Putamen (tissue), 1 donor: ENCODE measurements at regions not wholly inside any gene's neighbourhood (a gene's known extent, or its start where the extent isn't known, plus 50 kb on each side); places are given as distances from the start of the nearest gene placed in this dataset.

Source experiments
- DNase-seq: peaks from one replicate; pipeline ENCODE4 v3.0.0-alpha.2; 2016; ENCODE audit warnings: low spot score

DNA sequence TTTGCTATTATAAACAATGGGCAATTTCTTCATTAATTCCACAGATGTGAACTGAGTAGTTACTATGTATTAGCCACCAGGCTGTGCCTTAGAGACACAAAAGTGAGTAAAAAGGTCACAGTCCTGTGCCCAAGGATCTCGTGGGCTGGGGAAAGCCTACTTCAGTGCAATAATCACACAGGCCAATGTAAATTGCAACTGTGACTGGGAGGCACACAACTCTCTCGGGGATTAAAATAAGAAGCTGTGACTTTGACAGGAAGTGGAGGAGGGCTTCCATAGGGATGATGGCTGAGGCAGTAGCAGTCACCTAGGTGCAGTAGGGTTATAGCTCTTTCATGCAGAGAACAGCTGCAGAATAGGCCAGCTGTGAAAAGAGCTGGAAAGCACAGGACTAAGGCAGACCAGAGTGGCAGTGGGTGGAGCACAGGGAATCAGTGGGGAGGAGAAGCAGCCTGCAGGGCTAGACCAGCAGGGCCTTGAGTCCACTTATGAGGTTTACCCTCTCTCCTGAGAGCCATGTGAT, 121.9 kb downstream of the MAB21L3 start:
- no peak for DNase-seq

GRCh38 chr1:116234429-116234828, 123.2 kb downstream of the MAB21L3 start:
- no peak for DNase-seq

DNA sequence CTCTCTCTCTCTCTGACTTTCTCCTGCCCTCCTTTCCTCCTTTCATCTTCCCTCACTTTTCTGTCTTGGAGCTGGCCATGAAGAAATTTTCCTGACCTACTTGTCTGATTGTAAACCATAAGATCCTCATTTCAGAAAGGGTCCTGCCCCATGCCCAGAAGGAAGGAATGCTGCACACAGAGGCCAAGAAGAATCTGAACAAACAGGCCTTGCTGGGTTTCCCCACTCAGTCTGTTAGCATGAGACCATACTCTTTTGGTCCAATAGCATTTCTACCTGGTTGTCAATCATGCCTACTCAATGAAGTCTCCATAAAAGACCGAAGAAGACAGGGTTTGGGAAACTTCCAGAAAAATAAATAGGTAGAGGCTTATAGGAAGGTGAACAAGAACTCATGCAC, 128.7 kb downstream of the MAB21L3 start:
- no peak for DNase-seq

- DNase-seq, result no peak
Observed at GRCh38 chr1:116242741-116243140, 130.3 kb upstream of the ATP1A1 start.

- no peak for DNase-seq
Observed at GRCh38 chr1:116243333-116244054, 129.6 kb upstream of the ATP1A1 start.

- no peak for DNase-seq
Observed at GRCh38 chr1:116246174-116246573, 126.9 kb upstream of the ATP1A1 start.

GRCh38 chr1:116252271-116252670, 120.8 kb upstream of the ATP1A1 start:
- DNase-seq, result no peak

- no peak for DNase-seq
Observed at GRCh38 chr1:116252785-116253184, 120.3 kb upstream of the ATP1A1 start.

DNA sequence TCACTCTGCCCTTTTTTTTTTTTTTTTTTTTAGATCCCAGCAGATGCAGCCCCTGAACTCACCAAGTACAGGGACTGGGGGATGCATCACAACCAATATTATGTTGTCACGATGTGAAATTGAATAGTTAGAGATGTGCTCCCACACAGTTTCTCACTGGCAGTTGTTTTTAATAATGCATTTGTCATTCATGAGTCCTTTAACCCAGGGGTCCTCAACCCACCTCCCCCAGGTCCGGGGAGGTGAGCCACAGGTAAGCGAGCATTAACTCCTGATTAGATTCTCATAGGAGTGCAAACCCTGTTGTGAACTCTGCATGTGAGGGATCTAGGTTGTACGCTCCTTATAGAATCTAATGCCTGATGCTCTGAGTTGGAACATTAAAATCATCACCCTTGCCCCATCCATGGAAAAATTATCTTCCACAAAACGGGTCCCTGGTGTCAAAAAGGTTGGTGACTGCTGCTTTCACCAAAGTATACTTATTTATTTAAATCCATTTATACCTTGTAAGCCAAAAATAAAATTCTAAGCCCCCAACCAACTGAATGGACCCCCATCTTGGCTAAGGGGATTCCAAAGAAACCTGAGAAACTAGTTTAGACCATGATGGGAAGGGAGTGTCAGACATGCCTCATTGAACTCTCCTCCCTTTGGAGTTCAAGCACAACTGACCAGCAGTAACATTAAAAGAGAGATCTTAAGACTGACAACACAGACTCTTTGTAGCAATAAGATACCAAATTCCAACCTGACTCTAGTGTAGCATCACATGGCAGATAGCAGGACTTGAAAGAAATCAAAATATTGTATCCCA, 119.3 kb upstream of the ATP1A1 start:
- no peak for DNase-seq

DNA sequence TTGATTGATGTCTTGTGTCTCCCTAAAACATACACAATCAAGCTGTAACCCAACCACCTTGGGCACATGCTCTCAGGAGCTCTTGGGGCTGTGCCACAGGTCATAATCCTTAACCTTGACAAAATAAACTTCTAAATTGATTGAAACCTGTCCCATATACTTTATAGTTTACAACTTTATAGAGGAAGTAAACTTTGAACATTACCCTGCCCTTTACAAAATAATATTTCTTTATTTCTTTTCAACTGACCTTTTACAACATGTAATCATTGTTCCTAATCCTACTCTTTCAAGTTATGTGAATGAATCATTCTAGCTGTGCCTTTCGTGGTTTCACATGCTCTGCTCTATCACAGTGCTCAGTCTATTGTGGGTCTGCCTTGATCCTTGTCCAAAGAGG, 118.3 kb upstream of the ATP1A1 start:
- no peak for DNase-seq

DNA sequence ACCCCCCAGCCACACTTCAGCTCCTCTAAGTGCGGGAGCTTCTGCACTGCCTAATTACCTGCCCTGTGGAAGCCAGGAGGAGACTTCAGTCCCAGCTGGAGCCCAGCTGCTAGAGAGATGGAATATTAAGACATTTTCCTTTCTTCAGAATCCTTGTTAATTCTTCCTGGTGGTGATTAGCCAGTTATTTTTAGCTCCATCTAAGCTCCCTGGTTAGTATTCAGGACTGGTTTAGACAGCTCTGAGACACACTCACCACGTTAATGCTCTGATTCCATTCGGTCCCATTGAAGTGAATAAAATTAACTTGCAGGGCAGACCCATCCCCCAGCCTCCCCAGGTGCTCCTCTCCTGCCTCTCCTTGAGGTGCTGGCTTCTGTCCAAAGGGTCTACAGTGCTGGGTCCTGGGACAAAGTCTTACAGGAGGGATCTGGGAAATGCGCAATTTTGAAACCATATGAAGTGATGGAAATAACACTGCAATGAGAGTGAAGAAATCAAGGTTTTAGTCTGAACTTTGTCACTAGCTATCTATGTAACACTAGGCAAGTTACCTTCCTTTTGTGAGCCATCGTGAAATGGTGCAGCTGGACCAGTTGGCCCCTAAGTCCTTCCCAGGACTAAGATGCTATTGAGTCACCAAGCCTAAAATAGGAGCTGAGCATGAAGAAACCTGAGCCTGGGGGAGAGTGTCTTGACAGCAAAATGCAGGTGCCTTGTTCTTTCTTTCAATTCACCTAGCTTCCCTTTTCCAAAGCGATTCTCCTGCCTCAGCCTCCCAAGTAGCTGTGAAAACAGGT, 117.4 kb upstream of the ATP1A1 start:
- DNase-seq, result no peak

- no peak for DNase-seq
Observed at GRCh38 chr1:116256286-116256649, 116.8 kb upstream of the ATP1A1 start.

DNA sequence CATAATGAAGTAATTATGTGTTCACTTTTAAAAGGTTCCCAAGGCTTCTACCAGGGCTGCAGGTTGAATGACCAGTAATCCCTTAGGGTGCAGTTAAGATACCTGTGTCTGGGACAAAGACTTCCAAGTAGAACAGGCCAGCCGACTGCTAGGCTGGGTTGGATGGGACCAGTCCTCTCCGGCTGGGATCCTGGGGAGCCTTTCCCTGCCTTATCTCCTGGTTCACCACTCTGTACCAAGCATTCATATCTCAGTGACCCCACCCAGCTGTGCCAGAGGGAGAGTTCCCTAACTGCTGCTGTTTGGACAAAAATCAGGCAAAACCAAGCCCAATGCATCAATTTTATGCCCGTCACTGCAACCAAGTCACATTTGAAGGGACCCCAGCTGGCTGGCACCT, 116.2 kb upstream of the ATP1A1 start:
- DNase-seq, result no peak

DNA sequence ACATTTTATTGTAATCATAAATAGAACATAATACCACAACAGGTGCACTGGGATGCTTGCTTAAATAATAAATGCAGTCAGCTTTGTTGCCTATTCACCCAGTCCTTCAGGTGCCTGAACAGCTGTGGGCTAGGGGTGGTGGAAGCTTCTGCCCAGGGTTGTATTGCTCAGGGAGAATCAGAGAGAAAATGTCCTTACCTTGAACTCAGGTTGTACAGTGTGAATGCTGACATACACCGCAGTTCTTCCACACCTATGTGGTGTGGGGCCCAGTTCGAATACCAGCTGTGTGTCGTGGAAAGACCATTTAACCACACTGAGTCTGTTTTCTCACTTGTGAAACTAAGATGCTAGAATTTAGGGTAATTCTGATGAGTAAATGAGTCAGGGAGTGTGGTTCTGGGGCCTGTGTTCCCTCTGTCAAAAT, 115.7 kb upstream of the ATP1A1 start:
- no peak for DNase-seq

DNA sequence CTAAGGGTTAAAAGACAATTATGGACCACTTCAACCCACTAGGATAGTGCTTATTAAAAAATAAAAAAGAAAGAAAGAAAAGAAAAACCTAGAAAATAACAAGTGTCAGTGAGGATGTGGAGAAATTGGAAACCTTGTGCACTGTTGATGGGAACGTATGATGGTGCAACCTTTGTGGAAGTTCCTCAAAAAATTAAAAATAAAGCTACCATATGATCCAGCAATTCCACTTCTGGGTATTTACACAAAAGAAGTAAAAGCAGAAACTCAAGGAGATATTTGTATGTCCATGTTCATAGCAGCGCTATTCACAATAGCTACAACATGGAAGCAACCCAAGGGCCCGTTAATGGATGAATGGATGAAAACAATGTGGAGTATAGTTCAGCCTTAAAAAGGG, 115.2 kb upstream of the ATP1A1 start:
- no peak for DNase-seq

DNA sequence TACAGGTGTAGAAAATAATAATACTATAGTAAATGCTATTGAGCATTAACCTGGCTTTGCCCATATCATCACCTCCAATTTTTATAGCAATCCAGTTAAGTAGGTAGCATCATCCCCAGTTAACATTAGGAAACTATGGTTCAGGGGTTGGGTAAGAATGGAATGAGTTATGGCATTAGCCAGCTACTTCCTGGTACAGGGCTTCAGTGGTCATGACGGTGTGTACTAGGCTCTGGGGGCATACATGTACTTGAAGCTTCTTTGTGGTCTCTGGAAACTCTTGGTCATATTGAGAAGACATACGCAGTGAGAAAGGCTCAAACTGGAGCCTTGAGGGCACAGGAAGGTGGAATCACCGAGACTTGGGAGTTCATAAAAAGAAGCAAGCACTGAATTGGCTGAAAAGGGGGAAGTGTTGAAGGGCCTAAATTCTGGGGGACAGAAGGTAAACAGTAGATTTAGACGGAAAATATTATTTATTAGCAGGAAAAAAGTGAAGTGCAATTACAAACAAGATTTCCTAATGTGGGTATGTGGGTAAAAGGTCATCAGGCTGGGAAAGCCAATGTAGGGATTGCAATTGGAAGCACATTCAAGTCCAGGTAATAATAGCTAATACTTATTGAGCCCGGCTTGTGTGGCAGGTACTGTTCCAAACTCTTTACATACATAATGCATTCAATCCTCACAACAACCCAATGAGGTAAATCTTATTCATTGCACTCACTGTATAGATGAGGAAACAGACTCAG, 114.2 kb upstream of the ATP1A1 start:
- DNase-seq, result no peak

- DNase-seq, result no peak
Observed at GRCh38 chr1:116259663-116260062, 113.4 kb upstream of the ATP1A1 start.

DNA sequence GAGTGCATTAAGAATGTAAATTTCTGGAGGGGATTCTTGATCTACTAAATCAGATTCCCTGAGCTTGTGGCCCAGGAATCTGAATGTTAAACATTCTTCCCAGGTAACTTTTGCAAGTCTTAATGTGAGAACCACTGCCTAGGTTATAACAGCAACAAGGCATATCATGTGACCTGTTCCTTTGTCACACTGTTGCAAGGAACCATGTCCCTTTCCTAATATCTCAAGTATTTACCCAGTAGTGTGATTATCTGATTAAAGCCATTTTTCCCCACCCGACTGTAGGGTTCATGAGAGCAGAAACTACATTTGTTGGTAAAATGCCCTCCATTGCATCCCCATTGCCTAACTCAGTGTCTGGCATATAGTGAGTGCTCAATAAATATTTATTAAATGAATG, 112.9 kb upstream of the ATP1A1 start:
- no peak for DNase-seq

DNA sequence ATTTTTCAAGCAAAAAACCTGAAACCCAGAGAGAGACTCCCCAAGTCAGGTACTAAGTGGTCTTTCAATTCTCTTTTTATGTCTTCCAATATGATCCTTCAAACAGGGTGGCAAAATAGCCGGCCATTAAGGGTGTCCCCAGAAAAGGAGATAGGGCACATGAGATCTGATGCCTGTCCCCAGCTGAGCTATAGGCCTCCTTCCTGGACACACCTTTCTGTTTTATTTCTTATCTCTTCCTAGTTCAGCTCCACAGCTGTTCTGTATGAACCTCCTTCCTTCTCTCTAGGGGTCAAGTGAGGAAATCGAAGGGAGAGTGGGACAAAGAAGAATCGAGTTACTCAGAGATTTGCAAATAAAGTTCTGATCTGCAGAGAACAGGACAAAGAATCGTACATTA, 112.4 kb upstream of the ATP1A1 start:
- no peak for DNase-seq

DNA sequence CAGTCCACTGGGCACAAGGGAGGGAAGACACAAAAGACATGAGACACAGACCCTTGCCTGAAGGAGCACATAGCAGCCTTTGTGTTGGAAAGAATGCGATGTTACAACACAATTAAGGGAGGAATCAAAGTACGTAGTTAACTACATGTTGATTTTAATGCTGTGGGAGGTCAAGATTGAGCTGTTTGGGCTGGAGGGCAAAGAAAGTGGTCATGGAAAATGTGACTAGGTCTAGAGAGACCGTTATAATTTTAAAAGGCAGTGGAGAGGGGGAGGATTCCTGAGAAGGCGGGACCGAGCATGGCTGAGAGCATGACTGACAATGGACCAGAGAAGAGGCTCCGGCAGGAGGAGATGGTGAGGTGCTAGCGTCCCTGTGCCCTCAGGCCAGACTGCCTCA, 111.8 kb upstream of the ATP1A1 start:
- no peak for DNase-seq

DNA sequence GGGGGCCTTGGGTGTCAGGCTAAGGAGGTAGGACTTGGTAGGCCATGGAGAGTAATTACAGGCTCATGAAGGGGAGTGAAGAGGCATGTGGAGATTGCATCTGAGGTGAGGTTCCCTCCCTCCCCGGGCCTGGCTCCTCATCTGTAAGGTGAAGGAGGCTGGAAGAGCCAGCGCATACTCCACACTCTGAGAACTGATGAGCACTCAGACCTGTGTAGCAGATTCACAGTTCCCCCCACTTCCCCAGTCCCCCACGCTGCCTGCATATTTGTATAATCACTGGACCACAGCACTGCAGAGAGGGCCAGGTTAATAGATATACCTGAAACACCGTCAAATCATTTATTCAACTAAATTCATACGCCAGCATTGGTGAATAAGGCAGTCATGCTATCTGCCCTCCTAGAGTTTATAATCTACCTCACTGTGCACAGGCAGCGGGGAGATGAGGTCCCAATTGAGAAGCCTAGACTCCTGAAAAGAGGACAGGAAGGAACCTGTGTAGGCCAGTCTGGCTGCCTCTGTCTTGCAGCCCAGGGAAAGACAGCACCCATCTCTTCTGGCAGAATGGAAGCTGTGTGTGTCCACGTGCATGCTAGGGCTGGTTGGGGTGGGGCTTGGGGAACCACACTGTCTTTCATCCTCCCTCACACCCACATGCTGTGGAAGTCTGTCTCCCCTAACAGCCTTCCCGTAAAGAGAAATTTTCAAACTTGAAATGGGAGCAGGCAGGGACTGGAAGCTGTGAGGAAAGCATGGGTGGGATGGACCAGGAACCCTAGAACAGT, 110.6 kb upstream of the ATP1A1 start:
- no peak for DNase-seq
